PFSK-1 (cell line): ENCODE measurements at regions not wholly inside any gene's neighbourhood (a gene's known extent, or its start where the extent isn't known, plus 50 kb on each side); places are given as distances from the start of the nearest gene placed in this dataset.

Experiments used
- FOXP2 ChIP-seq: optimal IDR thresholded peaks from 2 replicates; pipeline ENCODE3; 2011; ENCODE audit warnings: borderline replicate concordance, control low read depth, inconsistent platforms; ENCODE audit not compliant: insufficient read depth; ENCODE audit errors: extremely low read length, extremely low read depth
- POLR2AphosphoS5 ChIP-seq: IDR thresholded peaks from 2 replicates; pipeline ENCODE4 v1.6.1; 2012; ENCODE audit warnings: low read depth, mild to moderate bottlenecking, control low read depth, low read length, moderate library complexity
- SIN3A ChIP-seq: IDR thresholded peaks from 2 replicates; pipeline ENCODE4 v1.6.1; 2012; ENCODE audit warnings: mild to moderate bottlenecking, low read length, moderate library complexity, borderline replicate concordance; ENCODE audit not compliant: insufficient read depth
- TAF1 ChIP-seq: IDR thresholded peaks from 2 replicates; pipeline ENCODE4 v1.6.1; 2012; ENCODE audit warnings: low read length, control low read depth, borderline replicate concordance; ENCODE audit not compliant: insufficient read depth
- TF ChIP-seq, protein P1 (sequence below), 2 experiments: IDR thresholded peaks; 2 replicates each; pipeline versions ENCODE4 v1.6.1 to v1.8.0; 2011 to 2012; ENCODE audit warnings: low read depth in 2 of 2, low read length in 2 of 2, control low read depth in 1 of 2, inconsistent platforms in 1 of 2, mild to moderate bottlenecking in 1 of 2, moderate library complexity in 1 of 2; ENCODE audit not compliant: insufficient read depth in 1 of 2

GRCh38 chr10:44467090-44467489, 82.2 kb upstream of the CXCL12 start:
- TF ChIP-seq POLR2AphosphoS5: no peak
- no peak for TF ChIP-seq FOXP2
- TF ChIP-seq, protein P1, sequence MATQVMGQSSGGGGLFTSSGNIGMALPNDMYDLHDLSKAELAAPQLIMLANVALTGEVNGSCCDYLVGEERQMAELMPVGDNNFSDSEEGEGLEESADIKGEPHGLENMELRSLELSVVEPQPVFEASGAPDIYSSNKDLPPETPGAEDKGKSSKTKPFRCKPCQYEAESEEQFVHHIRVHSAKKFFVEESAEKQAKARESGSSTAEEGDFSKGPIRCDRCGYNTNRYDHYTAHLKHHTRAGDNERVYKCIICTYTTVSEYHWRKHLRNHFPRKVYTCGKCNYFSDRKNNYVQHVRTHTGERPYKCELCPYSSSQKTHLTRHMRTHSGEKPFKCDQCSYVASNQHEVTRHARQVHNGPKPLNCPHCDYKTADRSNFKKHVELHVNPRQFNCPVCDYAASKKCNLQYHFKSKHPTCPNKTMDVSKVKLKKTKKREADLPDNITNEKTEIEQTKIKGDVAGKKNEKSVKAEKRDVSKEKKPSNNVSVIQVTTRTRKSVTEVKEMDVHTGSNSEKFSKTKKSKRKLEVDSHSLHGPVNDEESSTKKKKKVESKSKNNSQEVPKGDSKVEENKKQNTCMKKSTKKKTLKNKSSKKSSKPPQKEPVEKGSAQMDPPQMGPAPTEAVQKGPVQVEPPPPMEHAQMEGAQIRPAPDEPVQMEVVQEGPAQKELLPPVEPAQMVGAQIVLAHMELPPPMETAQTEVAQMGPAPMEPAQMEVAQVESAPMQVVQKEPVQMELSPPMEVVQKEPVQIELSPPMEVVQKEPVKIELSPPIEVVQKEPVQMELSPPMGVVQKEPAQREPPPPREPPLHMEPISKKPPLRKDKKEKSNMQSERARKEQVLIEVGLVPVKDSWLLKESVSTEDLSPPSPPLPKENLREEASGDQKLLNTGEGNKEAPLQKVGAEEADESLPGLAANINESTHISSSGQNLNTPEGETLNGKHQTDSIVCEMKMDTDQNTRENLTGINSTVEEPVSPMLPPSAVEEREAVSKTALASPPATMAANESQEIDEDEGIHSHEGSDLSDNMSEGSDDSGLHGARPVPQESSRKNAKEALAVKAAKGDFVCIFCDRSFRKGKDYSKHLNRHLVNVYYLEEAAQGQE (IDR thresholded peaks at IDR 0.05; ENCODE audit: insufficient read depth in 1 of 2, low read depth in 2 of 2, low read length in 2 of 2): no peak

DNA sequence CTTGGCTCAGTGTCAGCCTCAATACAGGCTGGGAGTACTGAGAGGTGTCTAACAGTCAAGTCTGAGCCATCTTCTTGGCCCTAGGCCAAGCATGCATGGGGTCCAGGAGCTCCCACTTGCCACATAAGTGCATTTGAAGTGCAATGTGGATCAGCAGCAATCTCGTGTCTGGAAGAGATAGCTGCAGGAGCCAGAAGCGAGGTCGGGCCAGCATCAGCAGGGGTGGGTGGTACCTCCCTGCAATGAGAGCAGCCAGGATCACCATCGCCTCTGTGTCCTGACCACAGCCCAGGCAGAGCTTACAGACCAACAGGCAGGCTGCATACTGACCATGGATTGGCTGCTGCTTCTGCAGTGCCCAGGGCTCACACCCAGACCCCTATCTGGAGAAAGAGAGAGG, 83.0 kb upstream of the CXCL12 start:
- TF ChIP-seq SIN3A (no peak), POLR2AphosphoS5 (no peak), FOXP2 (no peak)
- TF ChIP-seq, protein P1 (IDR thresholded peaks at IDR 0.05; ENCODE audit: insufficient read depth in 1 of 2, low read depth in 2 of 2, low read length in 2 of 2): no peak

DNA sequence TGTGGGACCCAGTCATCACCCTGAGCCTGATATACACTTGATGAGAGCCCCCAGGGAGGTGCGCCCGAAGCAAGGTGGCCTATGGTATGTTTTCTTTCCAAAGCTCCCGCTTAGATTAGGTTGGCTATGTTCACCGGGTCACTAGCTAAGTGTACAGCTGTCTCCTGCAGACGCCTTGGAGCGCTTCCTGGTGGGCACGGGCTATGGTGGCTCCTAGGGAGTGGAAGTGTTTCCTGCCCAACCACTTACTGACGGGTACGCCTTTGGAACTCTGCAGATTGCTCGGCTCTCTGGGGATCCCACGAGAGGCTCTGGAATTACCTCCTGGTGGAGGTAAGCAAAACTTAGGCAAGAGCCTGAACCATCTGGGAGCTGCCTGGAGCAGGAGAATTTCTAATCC, 83.6 kb upstream of the CXCL12 start:
- TF ChIP-seq, protein P1 (IDR thresholded peaks at IDR 0.05; ENCODE audit: insufficient read depth in 1 of 2, low read depth in 2 of 2, low read length in 2 of 2): no peak
- TF ChIP-seq TAF1: no peak
- no peak for TF ChIP-seq FOXP2
- TF ChIP-seq POLR2AphosphoS5: no peak
- TF ChIP-seq SIN3A: no peak

GRCh38 chr10:44468965-44469364, 84.1 kb upstream of the CXCL12 start:
- TF ChIP-seq TAF1 (no peak), SIN3A (no peak), POLR2AphosphoS5 (no peak), FOXP2 (no peak)
- TF ChIP-seq, protein P1 (IDR thresholded peaks at IDR 0.05; ENCODE audit: insufficient read depth in 1 of 2, low read depth in 2 of 2, low read length in 2 of 2): no peak

GRCh38 chr10:44470784-44471183, 85.9 kb upstream of the CXCL12 start:
- TF ChIP-seq TAF1 (no peak), FOXP2 (no peak), POLR2AphosphoS5 (no peak), SIN3A (no peak)
- TF ChIP-seq, protein P1 (IDR thresholded peaks at IDR 0.05; ENCODE audit: insufficient read depth in 1 of 2, low read depth in 2 of 2, low read length in 2 of 2): no peak
